ENCODE measurements at regions not wholly inside any gene's neighbourhood (a gene's known extent, or its start where the extent isn't known, plus 50 kb on each side); places are given as distances from the start of the nearest gene placed in this dataset.

- H3K4me1 ChIP-seq (ENCODE audit: control insufficient read depth, insufficient read depth, low read length), result no peaks in the 10 kb centered on the region
- no peaks in the 10 kb centered on the region for H3K36me3 ChIP-seq (ENCODE audit: control insufficient read depth in 2 of 2, insufficient read depth in 1 of 2, low read length in 2 of 2)
- ChIA-PET CTCF (interaction anchor here (0.5 to 1.1 kb wide), 2 partner anchors 30 to 72 kb away, joined by 3 to 5 read pairs; no protein-coding TSS in a partner anchor), POLR2A (no interaction called here)
- no peak overlapping the region for H3K27ac ChIP-seq (ENCODE audit: extremely low read depth, low read depth, low read length)
- no peaks in the 10 kb centered on the region for H3K9me3 ChIP-seq (ENCODE audit: control insufficient read depth, insufficient read depth, low read depth, low read length)
- no peak overlapping the region for H3K4me3 ChIP-seq (ENCODE audit: low read depth, low read length)
- TF ChIP-seq ZBTB26 (tag by site-specific recombination; optimal IDR thresholded peaks at IDR 0.05), result no peak
- TF ChIP-seq SALL2 (tag by site-specific recombination; IDR thresholded peaks at IDR 0.05; ENCODE audit: borderline replicate concordance), result no peak
- no peak for TF ChIP-seq ZNF202 (tag by site-specific recombination; IDR thresholded peaks at IDR 0.05; ENCODE audit: borderline replicate concordance)
- no peak for TF ChIP-seq ZNF350 (tag by site-specific recombination; IDR thresholded peaks at IDR 0.05)
- TF ChIP-seq ZNF600 (tag by site-specific recombination; IDR thresholded peaks at IDR 0.05), result no peak
- TF ChIP-seq ZBTB10 (tag by site-specific recombination; IDR thresholded peaks at IDR 0.05), result no peak
Observed at GRCh38 chr22:48982321-48982905, 845.3 kb downstream of the BRD1 start.

GRCh38 chr22:48981371-48982061, 846.2 kb downstream of the BRD1 start:
- Histone ChIP-seq H3K27ac (ENCODE audit: extremely low read depth, low read depth, low read length) (no peak overlapping the region), H3K4me1 (ENCODE audit: control insufficient read depth, insufficient read depth, low read length) (no peaks in the 10 kb centered on the region), H3K36me3 (ENCODE audit: control insufficient read depth in 2 of 2, insufficient read depth in 1 of 2, low read length in 2 of 2) (no peaks in the 10 kb centered on the region), H3K4me3 (ENCODE audit: low read depth, low read length) (no peak overlapping the region), H3K9me3 (ENCODE audit: control insufficient read depth, insufficient read depth, low read depth, low read length) (no peaks in the 10 kb centered on the region)
- ChIA-PET CTCF (interaction anchor here (0.5 kb wide), 1 partner anchor 73 kb away, joined by 3 read pairs; no protein-coding TSS in a partner anchor), POLR2A (no interaction called here)
- TF ChIP-seq ZSCAN4 (tag by site-specific recombination; IDR thresholded peaks at IDR 0.05), result no peak
- TF ChIP-seq ZBTB7A (tag by site-specific recombination; IDR thresholded peaks at IDR 0.05; ENCODE audit: low read depth), result no peak
- no peak for TF ChIP-seq ZNF175 (tag by site-specific recombination; IDR thresholded peaks at IDR 0.05)
- TF ChIP-seq RBAK (tag by site-specific recombination; IDR thresholded peaks at IDR 0.05), result no peak
- TF ChIP-seq ZNF121 (tag by site-specific recombination; IDR thresholded peaks at IDR 0.05), result no peak
- TF ChIP-seq PRDM2 (tag by site-specific recombination; IDR thresholded peaks at IDR 0.05; ENCODE audit: borderline replicate concordance), result no peak
- no peak for TF ChIP-seq ZNF324 (tag by site-specific recombination; IDR thresholded peaks at IDR 0.05)
- no peak for TF ChIP-seq ZNF157 (tag by site-specific recombination; IDR thresholded peaks at IDR 0.05)
- no peak for TF ChIP-seq ZNF311 (tag by site-specific recombination; IDR thresholded peaks at IDR 0.05; ENCODE audit: borderline replicate concordance)
- no peak for TF ChIP-seq ZNF670 (tag by site-specific recombination; IDR thresholded peaks at IDR 0.05; ENCODE audit: low read depth)
- no peak for TF ChIP-seq ELK4 (IDR thresholded peaks at IDR 0.05; ENCODE audit: borderline replicate concordance, low read depth, low read length)
- TF ChIP-seq ZNF19 (tag by site-specific recombination; IDR thresholded peaks at IDR 0.05; ENCODE audit: low read depth), result no peak
- no peak for TF ChIP-seq TCF7L2 (IDR thresholded peaks at IDR 0.05; ENCODE audit: borderline replicate concordance, low read depth, low read length)
